GM18870 (cell line): ENCODE measurements at regions not wholly inside any gene's neighbourhood (a gene's known extent, or its start where the extent isn't known, plus 50 kb on each side); places are given as distances from the start of the nearest gene placed in this dataset.
A peak's percentile ranks its signal among the peaks of the same experiment; 100 is the strongest.
"Not testable (repeated sequence)": the region's sequence is repeated elsewhere in the genome, so short reads cannot be mapped to it uniquely, and the experiment has no call there.

Experiments
- ATAC-seq: cut with Tn5 transposase; IDR thresholded peaks from one replicate; pipeline ENCODE4 v1.9.1; 2021; ENCODE audit warnings: moderate library complexity; ENCODE audit not compliant: unreplicated experiment

DNA sequence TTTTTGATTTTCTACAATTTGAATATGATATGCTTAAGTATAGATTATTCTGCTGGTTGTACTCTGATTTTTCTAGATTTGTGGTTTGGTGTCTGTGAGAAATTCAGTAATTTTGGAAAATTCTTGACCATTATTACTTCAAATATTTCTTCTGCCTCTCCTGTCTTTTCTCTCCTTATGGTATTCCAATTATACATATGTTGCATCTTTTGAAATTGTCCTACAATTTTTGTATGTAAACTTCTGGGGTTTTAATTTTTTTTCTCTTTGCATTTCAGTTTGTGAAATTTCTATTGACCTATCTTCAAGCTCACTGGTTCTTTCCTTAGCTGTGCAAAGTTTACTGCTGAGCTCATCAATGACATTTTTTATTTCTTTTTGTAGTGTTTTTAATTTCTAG is 534.4 kb upstream of the SLC35B3 start:
- ATAC-seq: no peak

- ATAC-seq: no peak
Observed at GRCh38 chr6:8958894-8959511, 523.7 kb upstream of the SLC35B3 start.

DNA sequence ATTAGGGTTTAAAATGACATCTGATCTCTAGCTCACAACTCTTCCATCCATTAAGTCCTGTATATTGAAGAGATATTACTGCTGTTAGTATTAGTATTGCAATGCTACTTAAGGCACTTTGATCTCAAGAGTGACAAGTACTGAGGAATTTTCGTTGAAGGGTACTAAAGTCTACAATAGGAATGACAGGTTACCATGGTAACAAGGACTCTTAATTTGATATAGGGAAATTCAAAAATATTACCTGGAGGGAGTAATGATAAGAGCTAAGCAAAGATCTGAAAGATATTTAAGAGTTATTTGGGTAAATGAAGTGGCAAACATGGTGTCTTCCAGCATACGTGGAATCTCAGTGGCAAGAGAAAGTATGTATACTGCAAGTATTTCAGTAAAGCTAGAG is 518.0 kb upstream of the SLC35B3 start:
- no peak for ATAC-seq

- ATAC-seq: no peak
Observed at GRCh38 chr6:8948733-8949132, 513.4 kb upstream of the SLC35B3 start.

GRCh38 chr6:8947900-8948299 is 512.6 kb upstream of the SLC35B3 start:
- ATAC-seq: peak; percentile 65

GRCh38 chr6:8944548-8944947 is 509.2 kb upstream of the SLC35B3 start:
- no peak for ATAC-seq

GRCh38 chr6:8943073-8943472 is 507.7 kb upstream of the SLC35B3 start:
- ATAC-seq: no peak

- no peak for ATAC-seq
Observed at GRCh38 chr6:8941577-8941976, 506.2 kb upstream of the SLC35B3 start.

DNA sequence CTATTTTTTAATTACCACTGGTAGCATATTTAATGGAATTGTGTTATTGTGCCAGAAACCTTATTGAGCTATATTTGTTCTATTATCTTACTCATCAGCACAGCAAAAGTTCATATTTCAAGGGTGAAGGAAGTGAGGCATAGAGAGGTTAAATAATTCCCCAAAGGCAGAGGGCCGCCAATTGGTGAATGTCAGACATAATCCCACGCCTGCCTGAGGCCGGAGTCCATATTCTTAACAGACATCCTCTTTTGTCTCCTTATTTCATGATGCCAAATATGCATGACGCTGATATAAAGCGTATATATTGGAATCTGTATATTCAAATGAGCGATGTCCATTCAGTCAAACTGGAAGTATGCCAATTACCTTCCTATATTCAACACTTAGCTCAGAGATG is 505.0 kb upstream of the SLC35B3 start:
- ATAC-seq: no peak

- ATAC-seq: peak; percentile 72
Observed at GRCh38 chr6:8939615-8940014, 504.3 kb upstream of the SLC35B3 start.

- ATAC-seq: no peak
Observed at GRCh38 chr6:8934318-8934717, 499.0 kb upstream of the SLC35B3 start.

GRCh38 chr6:8930009-8930408 is 494.7 kb upstream of the SLC35B3 start:
- no peak for ATAC-seq

GRCh38 chr6:8920244-8920643 is 484.9 kb upstream of the SLC35B3 start:
- not testable (repeated sequence) for ATAC-seq

DNA sequence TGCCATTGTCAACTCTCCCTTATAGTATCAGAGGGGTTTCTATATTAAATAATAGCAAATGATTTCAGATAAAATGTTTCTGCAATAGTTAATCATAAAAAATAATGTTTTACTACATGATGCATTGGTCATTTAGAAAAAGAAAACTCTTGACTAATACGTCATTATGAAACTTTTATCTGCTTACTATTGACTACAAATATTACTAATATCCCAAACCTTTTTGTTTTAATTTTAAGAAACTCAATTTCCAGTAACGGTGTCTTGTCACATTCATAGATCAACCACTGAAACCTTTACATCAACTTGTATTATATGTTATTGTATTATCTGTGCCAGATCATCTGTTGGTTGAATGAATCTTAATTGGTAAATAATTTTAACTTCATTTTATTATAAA is 482.9 kb upstream of the SLC35B3 start:
- ATAC-seq: no peak

GRCh38 chr6:8914700-8915099 is 479.4 kb upstream of the SLC35B3 start:
- no peak for ATAC-seq

GRCh38 chr6:8908638-8909037 is 473.3 kb upstream of the SLC35B3 start:
- ATAC-seq: no peak

DNA sequence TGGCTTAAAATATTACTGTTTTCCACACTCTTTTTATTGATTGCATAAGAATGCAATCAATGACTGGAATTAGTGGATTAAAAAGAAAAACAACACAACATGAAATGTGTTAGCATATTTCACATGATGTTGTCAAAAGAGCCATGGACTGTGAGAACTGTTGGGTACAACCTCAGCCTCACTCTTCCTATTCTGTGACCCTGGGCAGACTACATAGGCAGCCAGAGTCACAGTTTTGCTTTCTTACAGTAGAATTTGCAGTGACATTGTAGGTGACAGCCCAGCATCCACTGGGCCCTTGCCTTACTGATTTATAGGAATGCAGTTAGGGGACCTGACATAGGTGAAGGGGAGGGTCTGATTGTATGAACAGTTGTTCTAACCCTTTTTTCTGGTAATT is 471.4 kb upstream of the SLC35B3 start:
- ATAC-seq: no peak

DNA sequence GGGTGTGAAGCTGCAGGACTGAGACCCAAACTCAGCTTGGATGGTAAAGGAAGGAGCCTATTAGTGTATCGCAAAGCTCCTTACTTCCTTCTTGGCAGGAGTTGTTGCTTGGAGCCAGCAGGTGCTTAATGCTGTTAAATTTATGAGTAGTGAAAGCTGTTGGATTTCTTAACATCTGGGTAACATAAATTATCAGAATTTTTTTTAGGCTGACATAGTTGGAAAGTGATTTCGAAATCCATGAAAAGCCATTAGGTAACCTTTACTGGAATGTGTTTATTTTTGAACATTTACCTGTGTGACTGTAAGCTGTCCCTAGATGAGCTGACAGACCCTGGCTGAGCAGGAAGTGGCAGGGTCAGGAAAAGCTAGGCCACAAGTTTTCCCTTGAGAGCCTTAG is 470.4 kb upstream of the SLC35B3 start:
- ATAC-seq: no peak

GRCh38 chr6:8904754-8905153 is 469.4 kb upstream of the SLC35B3 start:
- ATAC-seq: peak; percentile 57

GRCh38 chr6:8900056-8900455 is 464.7 kb upstream of the SLC35B3 start:
- no peak for ATAC-seq

DNA sequence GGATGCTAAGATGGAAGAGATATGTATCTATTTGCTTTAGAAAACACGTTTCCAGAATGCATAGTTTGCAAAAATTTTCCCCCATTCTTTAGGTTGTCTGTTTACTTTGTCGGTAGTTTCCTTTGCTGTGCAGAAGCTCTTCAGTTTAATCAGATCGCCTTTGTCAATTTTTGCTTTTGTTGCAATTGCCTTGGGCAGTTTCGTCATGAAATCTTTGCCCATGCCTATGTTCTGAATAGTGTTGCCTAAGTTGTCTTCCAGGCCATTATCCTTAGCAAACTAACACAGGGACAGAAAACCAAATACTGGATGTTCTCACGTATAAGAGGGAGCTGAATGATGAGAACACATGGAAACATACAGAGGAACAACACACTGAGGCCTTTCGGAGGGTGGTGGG is 454.2 kb upstream of the SLC35B3 start:
- no peak for ATAC-seq

GRCh38 chr6:8888468-8888867 is 453.1 kb upstream of the SLC35B3 start:
- ATAC-seq: no peak

- no peak for ATAC-seq
Observed at GRCh38 chr6:8881663-8882062, 446.3 kb upstream of the SLC35B3 start.
